PC-9 (cell line): ENCODE measurements at regions not wholly inside any gene's neighbourhood (a gene's known extent, or its start where the extent isn't known, plus 50 kb on each side); places are given as distances from the start of the nearest gene placed in this dataset.
A peak's percentile ranks its signal among the peaks of the same experiment; 100 is the strongest.

ENCODE experiments used
- BruUV-seq: library from RNA; stranded (reverse); fragments of 400-500 nt; replicated peaks from 2 replicates; lab custom pipeline; 2021; lab: Mats Ljungman, UMichigan
- CTCF ChIA-PET: fragments of 300-600 bp; sonication (Branson Sonifier 250); formaldehyde crosslinking; loops from one replicate; lab custom pipeline; 2022; ENCODE audit warnings: antibody characterized with exemption; lab: Charles Lee
- POLR2A ChIA-PET: fragments of 300-600 bp; sonication (Branson Sonifier 250); formaldehyde crosslinking; loops from one replicate; lab custom pipeline; 2022; ENCODE audit warnings: antibody characterized with exemption; ENCODE audit not compliant: unreplicated experiment; lab: Charles Lee
- DNase-seq, 2 experiments: peaks; one replicate each; pipeline versions ENCODE4 v3.0.0 to v3.0.0-alpha.2; 2015 to 2022; ENCODE audit warnings: mixed read lengths in 1 of 2
- H2AFZ ChIP-seq: fragments of 200-600 bp; sonication (generic); 2 replicates; pipeline ENCODE4 v1.8.1; 2017; ENCODE audit warnings: antibody characterized with exemption
- H3F3A ChIP-seq: fragments of 200-600 bp; sonication (generic); 2 replicates; pipeline ENCODE4 v1.8.1; 2017; ENCODE audit warnings: antibody characterized with exemption, mild to moderate bottlenecking, low read depth; ENCODE audit not compliant: insufficient read depth
- H3K27ac ChIP-seq: fragments of 200-600 bp; sonication (generic); 2 replicates; pipeline ENCODE4 v1.6.1; 2016; ENCODE audit warnings: mixed run types
- H3K27me3 ChIP-seq: fragments of 200-600 bp; sonication (generic); 2 replicates; pipeline ENCODE4 v1.6.1; 2016; ENCODE audit warnings: low read depth, mixed run types; ENCODE audit not compliant: insufficient read depth
- H3K36me3 ChIP-seq: fragments of 200-600 bp; sonication (generic); 2 replicates; pipeline ENCODE4 v1.6.1; 2016; ENCODE audit warnings: low read depth, mixed run types
- H3K4me1 ChIP-seq: fragments of 200-600 bp; sonication (generic); replicated peaks from 2 replicates; pipeline ENCODE4 v1.6.1; 2016; ENCODE audit warnings: mixed run types; ENCODE audit not compliant: insufficient read depth
- H3K4me2 ChIP-seq: fragments of 200-600 bp; sonication (generic); 2 replicates; pipeline ENCODE4 v1.6.1; 2017; ENCODE audit warnings: mixed run types
- H3K4me3 ChIP-seq: fragments of 200-600 bp; sonication (generic); 2 replicates; pipeline ENCODE4 v1.6.1; 2016; ENCODE audit warnings: mixed run types
- H3K79me2 ChIP-seq: fragments of 200-600 bp; sonication (generic); 2 replicates; pipeline ENCODE4 v1.6.1; 2017; ENCODE audit warnings: low read depth, mixed run types
- H3K9me2 ChIP-seq: fragments of 200-600 bp; sonication (generic); 2 replicates; pipeline ENCODE4 v1.8.1; 2017; ENCODE audit warnings: mild to moderate bottlenecking; ENCODE audit not compliant: insufficient read depth
- H3K9me3 ChIP-seq: fragments of 200-600 bp; sonication (generic); 2 replicates; pipeline ENCODE4 v1.8.1; 2016; ENCODE audit warnings: low read depth; ENCODE audit not compliant: insufficient read depth
- H4K20me1 ChIP-seq: fragments of 200-600 bp; sonication (generic); 2 replicates; pipeline ENCODE4 v1.8.1; 2017; ENCODE audit not compliant: insufficient read depth
- CTCF ChIP-seq: fragments of 200-600 bp; sonication (generic); conservative IDR thresholded peaks from 2 replicates; pipeline ENCODE4 v1.6.1; 2017; ENCODE audit warnings: mixed run types, antibody characterized with exemption, mild to moderate bottlenecking, moderate library complexity
- EZH2 ChIP-seq: fragments of 200-600 bp; sonication (generic); IDR thresholded peaks from 2 replicates; pipeline ENCODE4 v1.8.0; 2017; ENCODE audit warnings: antibody characterized with exemption, low read depth
- intact Hi-C: fragments of 100-400 bp; cut with micrococcal nuclease; formaldehyde crosslinking; loops from one replicate; pipeline ENCODE4 v1.10.0; 2022; ENCODE audit not compliant: unreplicated experiment

- H3K4me2 ChIP-seq = peak overlapping the region; percentile 63
- no peaks in the 10 kb centered on the region for H3K9me3 ChIP-seq
- peaks cover 18% of the 10 kb centered on the region for H3F3A ChIP-seq
- H3K36me3 ChIP-seq = no peaks in the 10 kb centered on the region
- no peak for TF ChIP-seq CTCF
- no peak for TF ChIP-seq EZH2
- ChIA-PET CTCF (no interaction called here), POLR2A (no interaction called here)
- H3K4me3 ChIP-seq = no peak overlapping the region
- BruUV-seq = no TSS peak
- no peak for DNase-seq
- peak overlapping the region; percentile 43 for H3K27ac ChIP-seq
- H2AFZ ChIP-seq = no peak overlapping the region
- intact Hi-C loops = loop anchor here (1.0 kb wide), 1 partner anchor 9 kb away; no protein-coding TSS in a partner anchor
- H4K20me1 ChIP-seq = no peaks in the 10 kb centered on the region
- H3K27me3 ChIP-seq = no peaks in the 10 kb centered on the region
- H3K79me2 ChIP-seq = no peaks in the 10 kb centered on the region
- peaks cover 27% of the 10 kb centered on the region for H3K4me1 ChIP-seq
- no peaks in the 10 kb centered on the region for H3K9me2 ChIP-seq
Measured at GRCh38 chr9:90442723-90443122, 199.9 kb downstream of the DIRAS2 start.

- no peak for TF ChIP-seq CTCF
- no peak for TF ChIP-seq EZH2
- Histone ChIP-seq H4K20me1 (no peaks in the 10 kb centered on the region), H3K4me3 (no peak overlapping the region), H2AFZ (no peak overlapping the region), H3K4me2 (no peak overlapping the region), H3K79me2 (no peaks in the 10 kb centered on the region), H3K27ac (no peak overlapping the region), H3F3A (peaks cover 18% of the 10 kb centered on the region), H3K9me2 (no peaks in the 10 kb centered on the region), H3K4me1 (peaks cover 27% of the 10 kb centered on the region), H3K36me3 (no peaks in the 10 kb centered on the region), H3K9me3 (no peaks in the 10 kb centered on the region), H3K27me3 (no peaks in the 10 kb centered on the region)
- intact Hi-C loops = no loop called here
- POLR2A ChIA-PET = no interaction called here
- DNase-seq = no peak
- BruUV-seq = no TSS peak
- CTCF ChIA-PET = no interaction called here
Measured at GRCh38 chr9:90444609-90445204, 197.9 kb downstream of the DIRAS2 start.

GRCh38 chr9:90445391-90445790 lies 197.2 kb downstream of the DIRAS2 start:
- no TSS peak for BruUV-seq

More at GRCh38 chr9:90445391-90445790, 197.2 kb downstream of the DIRAS2 start:
- peaks cover 18% of the 10 kb centered on the region for H3F3A ChIP-seq
- CTCF ChIA-PET = no interaction called here
- H2AFZ ChIP-seq = no peak overlapping the region
- TF ChIP-seq CTCF (no peak), EZH2 (no peak)
- no peaks in the 10 kb centered on the region for H3K27me3 ChIP-seq
- H3K79me2 ChIP-seq = no peaks in the 10 kb centered on the region
- peaks cover 27% of the 10 kb centered on the region for H3K4me1 ChIP-seq
- H3K27ac ChIP-seq = no peak overlapping the region
- H3K9me3 ChIP-seq = no peaks in the 10 kb centered on the region
- intact Hi-C loops = no loop called here
- POLR2A ChIA-PET = no interaction called here
- H3K4me2 ChIP-seq = no peak overlapping the region
- no peaks in the 10 kb centered on the region for H3K9me2 ChIP-seq
- H4K20me1 ChIP-seq = no peaks in the 10 kb centered on the region
- no peak overlapping the region for H3K4me3 ChIP-seq
- no peaks in the 10 kb centered on the region for H3K36me3 ChIP-seq
- DNase-seq = no peak
